NCI-H2171 treated with DMSO at 0.1 percent for 48 hours (cell line): ENCODE measurements at regions not wholly inside any gene's neighbourhood (a gene's known extent, or its start where the extent isn't known, plus 50 kb on each side); places are given as distances from the start of the nearest gene placed in this dataset.

Experiments
- DNase-seq: peaks from one replicate; lab custom pipeline; 2025; lab: John Stamatoyannopoulos, UW

DNA sequence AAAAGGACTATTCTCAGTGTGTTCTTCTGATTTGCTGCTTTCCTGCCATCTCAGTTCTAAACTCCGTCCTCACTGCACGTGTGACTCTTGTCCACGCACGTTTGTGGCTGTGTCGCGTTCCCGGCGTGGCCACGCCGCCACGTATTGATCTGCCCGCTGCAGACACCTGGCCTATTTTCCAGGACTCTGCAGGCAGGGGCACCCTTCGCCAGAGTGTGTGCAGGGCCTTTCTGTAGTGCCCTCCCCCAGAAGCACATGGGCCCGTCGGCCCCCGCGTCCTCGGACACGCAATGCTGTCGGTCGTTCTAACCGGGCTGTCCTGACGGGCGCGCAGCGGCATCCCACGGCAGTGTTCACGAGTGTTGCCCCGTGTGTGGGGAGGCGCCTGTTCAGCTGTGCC lies 87.6 kb downstream of the YTHDF1 start:
- no peak for DNase-seq

DNA sequence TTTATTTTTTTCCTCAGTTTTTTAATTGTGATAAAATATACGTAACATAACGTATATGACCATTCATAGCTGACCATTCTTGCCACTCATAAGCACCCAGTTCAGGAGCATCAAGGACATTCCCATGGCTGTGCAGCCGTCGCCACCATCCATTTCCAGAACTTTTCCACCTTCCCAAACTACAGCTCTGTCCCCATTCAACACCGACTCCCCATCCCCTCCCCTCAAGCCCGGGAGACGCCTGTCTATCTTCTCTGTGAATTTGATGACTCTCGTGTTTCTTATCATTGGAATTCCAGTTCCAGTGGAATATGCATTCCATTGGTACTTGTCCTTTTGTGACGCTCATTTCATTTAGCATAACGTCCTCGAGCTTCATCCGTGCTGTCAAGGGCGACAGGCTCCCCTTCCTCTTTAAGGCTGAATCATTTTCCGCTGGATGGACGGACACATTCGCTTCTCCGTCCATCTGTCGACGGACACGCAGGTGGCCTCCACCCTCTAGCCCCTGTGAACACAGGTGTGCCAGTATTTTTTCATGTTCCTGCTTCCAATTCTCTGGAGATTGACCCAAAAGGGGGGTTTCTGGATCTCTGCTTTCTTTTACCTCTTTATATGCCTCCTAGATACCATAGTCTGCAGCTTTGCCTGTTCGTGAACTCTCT lies 88.1 kb downstream of the YTHDF1 start:
- DNase-seq = peak; percentile 4

DNA sequence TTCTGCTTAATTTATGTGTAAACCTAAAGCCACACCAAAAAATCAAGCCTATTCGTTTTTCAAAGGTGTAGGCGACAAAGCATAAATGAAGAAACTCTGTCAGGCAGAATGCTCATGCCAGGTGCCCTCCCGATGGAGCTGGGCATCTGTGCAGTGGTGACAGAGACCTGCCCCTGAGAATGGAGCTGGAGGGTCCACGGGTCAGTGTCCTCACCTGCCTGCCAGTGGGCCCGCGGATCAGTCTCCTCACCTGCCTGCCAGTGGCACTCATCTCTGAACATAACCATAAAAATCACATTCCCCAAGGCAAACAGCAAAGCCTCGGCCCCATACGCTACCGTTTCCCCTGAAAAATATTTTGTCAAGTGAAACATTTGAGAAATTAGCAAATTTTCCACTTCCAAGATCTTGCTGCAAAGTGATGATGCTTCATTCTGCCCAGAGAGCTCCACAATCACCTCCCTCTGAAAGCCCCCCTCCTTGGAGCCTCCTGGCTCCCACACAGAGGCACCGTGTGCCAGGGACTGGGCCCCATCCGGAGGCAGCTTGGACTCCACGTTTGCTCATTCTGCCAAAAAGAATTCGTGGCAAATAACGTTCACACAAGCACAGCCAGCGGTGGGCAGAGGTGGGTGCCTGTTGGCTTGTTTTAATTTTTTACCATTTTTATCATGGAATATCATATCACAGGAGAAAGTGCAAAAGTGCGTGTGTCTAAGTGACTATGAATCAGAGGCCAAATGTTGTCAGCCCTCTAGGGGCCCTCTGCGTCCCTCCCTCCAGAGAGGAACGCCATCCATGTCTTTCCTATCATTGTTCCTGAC lies 88.8 kb downstream of the YTHDF1 start:
- DNase-seq = no peak

DNA sequence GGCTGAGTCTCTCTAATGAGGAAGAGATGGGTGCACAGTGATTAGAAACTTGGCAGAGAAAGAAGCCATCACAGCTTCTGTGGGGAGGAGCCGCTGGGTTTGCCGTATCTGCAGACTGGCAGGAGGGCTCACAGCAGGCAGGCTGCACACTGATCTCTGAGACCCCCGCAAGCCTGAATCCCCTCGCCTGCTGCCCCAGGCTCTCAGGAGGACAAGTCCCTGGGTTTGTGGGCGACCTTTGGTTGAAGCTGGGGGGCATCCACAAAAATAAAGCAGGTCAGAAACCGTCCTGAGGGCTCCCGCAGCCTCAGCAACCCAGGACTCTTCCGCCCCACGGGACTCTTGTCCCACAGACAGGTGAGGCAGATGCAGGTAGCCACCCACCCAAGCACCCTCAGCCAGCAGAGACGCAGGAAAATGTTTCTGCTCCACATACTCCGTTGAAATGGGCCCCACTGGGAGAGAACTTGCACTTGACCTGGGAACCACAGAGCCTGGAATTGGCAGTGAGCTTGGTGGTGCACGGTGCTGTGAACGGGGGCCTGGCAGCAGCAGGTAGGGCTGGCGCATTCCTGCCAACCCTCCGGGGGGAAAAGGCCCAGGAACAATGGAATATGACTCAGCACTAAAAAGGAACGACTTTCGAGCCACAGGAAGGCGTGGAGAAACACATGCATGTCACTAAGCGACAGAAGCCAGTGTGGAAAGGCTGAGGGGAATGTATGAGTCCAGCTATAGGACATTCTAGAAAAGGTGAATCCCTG lies 89.9 kb downstream of the YTHDF1 start:
- no peak for DNase-seq

DNA sequence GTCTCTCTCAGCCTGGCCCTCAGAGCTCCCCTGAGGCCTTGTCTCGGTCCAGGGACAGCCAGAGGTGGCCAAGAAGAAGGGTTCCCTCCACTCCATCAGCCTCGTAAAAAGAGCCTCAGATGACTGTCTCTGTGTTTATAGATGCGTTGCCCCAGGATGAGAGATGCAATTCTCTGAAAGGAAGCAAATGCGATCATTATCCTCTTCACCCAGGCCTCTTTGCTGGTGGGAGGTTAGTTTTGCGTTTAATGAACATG lies 90.4 kb downstream of the YTHDF1 start:
- no peak for DNase-seq

DNA sequence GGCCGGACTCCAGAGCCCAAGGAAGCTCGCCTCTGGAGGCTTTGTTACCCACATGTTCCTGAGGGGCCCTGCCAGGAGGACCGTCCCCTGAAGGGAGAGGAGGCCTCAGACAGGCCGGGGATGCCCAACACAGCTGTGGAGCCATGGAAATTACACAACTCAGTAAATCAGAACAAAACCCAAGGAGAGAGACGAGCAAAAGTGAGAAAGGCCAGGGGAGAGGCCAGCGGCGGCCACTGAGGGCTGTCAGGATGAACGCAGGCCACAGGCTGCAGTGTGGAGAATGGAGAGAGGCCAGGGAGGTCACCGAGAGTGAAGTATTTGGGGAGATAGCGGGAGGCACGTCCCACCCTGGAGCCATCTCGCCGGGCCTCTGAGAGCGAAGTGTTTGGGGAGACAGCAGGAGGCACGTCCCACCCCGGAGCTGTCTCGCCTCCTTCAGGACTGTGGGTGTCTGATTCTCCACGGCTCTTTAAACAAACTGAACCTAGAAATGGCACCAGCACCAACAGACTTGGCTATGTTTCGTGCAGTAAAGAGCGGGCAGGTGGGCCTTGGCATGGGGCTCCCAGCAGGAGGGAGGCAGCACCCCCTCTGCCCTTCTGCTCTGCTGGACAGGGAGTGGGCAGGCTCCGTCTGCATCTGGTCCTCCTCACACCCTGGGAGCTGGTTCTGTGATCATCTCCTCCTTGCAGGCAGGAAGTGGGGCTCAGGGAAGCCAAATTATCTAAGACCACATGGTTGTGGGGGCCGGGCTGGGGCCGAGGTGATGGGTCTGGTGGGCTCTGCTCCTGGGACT lies 91.0 kb downstream of the YTHDF1 start:
- no peak for DNase-seq

DNA sequence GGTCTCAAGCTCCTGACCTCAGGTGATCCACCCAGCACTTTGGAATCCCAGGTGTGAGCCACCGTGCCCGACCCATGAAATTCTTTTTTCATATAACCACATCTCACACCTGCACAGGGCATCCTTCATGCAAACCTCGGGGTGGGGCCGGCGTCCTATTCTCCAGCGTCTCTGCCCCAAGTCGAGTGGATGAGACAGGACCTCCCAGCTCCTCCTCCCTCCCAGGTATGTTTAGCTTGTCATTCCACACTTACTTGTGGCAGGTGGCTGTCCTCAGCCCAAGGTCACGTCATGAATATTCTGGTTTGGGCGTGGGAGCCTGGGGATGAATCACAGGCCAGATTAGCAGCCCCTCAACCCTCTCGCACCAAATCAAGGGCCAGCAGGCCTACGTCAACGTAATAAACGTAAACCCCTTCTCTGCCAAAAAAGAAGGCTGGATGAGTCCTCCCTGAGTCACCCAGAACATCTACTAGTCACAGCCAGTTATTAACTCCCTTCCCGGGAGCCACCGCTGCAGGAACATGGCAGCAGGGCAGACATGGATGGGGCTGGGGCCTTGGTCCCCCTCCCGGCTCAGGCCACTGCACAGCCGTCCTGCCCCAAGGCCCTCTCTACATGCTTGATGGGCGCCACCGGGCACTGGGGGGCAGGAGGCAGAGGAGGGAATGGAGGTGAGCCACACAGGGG lies 91.7 kb downstream of the YTHDF1 start:
- no peak for DNase-seq

DNA sequence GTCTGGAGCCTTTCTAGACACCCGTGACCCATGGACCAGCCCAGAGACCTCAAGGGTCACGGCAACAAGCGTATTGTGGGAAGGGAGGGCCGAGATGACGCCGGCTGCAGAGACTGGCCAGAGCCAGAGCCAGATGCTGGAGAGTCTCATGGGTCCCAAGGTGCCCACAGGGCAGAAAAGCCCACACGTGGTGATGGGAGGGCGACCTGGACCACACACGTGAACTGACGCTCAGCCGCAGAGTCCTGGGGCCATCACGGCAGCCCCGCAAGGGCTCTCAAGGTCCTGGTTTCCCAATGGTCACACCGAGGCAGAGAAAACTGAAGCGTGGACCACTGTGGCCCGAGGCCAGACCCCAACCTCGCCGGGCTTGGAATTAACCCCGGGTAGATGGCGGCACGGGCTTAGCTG lies 92.6 kb downstream of the YTHDF1 start:
- no peak for DNase-seq

DNA sequence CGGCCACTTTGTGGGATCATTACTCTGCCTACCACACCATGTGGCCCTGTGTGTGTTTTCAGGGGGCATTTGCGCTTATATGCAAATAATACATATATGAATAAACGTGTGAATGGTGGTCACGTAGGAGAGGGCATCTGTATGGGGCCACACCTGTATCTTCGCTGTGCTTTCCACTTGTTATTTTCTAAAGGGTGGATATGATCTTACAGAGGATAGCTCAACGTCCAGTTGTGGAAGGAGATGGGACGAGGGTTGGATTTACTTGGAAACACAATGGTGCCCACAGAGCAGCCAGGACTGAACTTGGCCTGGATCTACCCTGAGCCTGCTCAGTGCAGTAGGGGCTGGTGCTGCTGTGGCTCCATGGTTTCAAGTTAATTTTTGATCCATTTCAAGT lies 93.3 kb downstream of the YTHDF1 start:
- DNase-seq = no peak

DNA sequence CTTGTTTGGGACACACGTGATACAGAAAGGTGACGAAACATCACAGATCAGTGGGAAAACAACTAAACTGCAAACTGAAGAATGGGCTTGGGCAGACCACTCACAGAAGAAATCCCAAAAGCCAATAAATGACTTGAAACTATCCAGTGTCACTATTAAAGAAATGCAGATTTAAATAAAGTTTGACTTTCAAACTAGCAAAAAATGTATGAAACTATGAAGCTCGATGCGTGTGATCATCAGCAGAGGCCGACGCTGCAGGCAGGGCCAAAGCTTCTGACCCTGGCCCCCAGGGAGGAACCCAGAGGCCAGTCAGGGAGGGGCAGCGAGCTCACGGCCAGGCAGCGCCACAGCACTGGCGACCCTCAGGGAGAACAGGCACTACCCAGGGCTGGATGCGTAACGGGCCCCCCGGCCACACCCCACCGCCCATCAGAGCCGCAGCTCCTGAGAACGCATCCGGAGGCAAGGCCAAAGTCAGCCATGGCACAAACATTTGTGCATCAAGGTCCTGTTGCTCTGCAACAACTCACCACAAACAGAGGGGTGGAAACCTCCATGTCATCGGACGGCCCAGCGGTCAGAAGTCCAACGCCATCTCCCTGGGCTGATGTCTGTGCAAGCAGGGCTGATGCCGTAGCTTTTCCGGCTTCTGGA lies 94.1 kb downstream of the YTHDF1 start:
- no peak for DNase-seq

DNA sequence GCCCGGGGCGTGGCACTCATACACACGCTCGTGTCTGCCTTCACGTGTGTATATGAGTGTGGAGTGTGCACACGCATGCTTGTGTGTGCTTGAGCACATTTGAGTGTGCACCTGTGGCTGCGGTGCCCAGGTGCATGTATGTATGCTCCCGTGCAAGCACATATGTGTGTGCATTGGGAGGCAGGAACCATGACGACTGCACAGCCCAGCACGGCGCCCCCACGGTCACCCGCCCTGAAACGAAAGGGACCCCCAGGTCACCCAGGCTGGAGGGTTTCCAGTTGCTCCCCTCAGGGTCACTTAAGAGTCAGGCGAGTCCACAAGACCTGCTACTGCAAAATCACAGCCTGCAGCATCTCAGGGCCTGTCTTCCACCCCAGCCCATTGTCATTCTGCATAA lies 94.7 kb downstream of the YTHDF1 start:
- no peak for DNase-seq

DNA sequence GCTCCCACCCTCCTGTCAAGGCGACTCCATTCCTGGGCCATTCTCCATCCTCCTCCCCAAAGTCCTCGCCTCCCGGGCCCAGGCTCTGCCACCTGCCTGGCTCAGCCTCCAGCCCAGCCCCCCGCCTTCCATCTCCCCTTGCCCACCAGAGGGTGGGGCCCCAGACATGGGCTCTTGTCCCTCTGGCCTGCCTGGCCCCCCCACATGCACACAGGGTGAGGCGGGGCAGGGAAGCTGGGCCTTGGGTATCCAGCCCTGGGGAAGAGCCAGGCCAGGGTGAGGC lies 95.2 kb downstream of the YTHDF1 start:
- no peak for DNase-seq

DNA sequence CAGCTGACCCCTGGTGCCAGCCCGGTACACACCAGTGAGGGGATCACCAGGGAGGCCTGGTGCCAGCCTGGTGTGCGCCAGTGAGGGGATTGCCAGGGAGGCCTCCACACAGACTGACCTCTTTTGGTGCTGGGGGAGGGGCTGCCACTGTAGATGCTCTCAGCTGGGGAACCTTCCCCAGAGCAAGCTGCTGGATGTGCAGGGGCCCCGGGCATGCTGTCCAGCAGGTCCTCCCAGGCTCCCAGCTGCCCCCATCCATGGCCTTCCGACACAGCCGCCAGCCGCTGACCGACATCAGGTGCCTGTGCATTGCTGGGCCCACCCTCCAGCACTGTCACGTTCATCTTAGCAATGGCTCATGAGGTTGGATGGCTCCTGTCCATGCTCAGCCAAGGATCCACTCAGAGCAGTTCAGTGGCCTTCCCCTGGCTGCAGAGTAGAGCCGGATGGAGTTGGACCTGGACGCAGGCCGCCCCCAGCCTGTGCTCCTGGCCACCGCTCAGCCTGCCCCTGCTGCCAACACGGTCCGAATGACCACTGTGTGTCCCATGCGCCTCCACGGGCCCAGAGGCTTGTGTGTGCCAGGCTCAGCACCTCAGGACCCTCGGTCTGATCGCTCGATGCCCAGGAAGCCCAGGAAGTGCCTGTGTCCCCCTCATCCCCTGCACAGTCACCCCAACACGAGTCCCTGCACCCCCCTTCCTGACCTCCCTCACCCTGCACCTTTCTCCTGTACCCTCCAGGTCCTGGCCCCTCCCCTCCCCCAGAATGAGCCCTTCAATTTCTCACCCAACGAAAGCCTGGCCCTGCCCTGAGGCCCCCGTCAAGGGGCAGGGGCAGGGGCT lies 95.7 kb downstream of the YTHDF1 start:
- DNase-seq = no peak

DNA sequence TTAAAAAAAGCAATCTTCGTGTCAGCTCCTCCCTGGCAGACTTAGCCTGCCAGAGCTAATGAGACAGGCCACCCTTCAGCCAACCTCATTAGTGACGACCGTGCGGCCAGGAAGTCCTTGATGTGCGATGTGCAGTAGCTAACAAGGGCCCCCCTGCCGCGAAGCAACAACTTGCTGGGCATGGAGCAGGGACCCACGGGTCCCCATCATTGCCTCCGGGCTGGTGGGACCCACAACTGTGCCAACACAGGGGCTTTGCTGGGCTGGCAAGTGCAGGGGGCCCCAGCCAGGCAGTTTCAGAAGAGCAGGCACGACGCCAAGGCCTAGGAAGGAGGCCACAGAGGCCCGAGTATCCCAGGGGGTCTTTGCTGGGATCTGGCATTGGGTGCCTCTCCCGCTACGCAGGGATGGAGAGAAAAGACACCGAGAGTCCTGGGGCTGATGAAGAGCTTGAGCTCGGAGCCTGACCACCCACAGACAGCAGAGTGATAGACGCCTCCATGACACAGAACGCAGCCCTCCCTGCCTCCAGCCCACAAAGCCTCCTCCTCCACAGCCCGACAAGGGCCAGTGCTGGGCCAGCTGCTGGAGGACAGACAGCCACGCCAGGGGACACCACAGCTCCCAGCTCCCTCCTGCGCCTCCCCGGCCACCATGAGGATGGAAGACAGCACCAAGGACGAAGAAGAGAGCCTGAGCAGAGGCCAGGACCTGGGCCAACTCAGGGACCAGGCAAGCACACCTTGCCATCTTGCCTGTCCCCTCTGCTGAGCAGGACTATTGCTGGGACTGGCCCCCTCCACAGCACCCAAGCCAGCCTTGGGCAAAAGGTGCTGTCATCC lies 96.6 kb downstream of the YTHDF1 start:
- no peak for DNase-seq

DNA sequence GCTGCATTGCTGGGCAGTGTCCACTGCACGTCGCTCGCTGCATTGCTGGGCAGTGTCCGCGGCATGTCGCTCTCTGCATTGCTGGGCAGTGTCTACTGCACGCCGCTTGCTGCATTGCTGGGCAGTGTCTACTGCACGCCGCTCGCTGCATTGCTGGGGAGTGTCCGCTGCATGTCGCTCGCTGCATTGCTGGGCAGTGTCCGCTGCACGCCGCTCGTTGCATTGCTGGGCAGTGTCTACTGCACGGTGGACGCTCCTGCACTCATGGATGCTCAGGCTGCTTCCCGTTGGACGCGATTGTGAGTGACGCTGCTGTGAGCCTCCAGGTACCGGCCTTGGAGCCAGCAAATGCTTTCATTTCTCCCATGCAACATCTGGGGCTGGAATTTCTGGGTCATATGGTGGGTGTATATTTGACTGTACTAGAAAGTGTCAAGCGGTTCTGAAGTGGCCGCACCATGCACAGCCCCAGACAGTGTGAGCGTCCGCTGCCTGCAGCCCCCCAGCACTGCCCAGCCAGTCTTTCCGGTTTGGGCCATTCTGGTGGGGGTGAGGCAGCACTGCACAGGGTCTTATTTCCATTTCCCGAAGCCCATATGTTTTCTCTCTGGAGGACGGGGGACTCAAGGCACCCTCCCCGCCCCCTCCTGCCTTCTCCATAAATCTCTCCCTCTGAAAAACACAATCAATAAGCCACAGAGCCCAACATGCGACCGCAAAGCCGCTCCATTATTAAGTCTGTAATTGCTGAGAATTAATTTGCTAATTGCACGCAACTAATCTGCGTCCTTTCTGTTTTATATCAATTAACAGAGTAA lies 97.4 kb downstream of the YTHDF1 start:
- DNase-seq = no peak

DNA sequence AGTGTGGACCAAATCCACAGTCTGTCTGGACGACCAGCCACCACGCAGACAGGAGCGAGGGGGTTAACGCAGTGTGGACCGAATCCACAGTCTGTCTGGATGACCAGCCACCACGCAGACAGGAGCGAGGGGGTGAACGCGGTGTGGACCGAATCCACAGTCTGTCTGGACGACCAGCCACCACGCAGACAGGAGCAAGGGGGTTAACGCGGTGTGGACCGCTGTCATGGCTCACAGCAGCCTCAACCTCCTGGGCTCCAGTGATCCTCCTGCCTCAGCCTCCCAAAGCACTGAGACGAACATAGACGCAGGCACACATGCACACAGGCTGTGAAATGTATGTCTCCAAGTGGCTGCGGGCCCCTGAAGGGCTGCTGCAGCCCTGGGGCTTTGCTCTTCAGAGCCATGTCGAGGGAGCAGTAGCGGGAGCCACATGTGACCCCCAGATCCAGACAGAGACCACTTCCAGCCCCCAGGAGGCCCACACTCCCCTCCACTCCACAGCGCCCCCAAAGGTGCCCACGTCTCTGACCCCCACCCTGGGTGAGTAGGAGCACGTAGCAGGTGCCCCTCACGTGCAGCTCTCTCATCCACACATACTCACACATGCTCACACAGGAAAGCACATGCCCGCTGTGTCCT lies 98.1 kb downstream of the YTHDF1 start:
- no peak for DNase-seq

DNA sequence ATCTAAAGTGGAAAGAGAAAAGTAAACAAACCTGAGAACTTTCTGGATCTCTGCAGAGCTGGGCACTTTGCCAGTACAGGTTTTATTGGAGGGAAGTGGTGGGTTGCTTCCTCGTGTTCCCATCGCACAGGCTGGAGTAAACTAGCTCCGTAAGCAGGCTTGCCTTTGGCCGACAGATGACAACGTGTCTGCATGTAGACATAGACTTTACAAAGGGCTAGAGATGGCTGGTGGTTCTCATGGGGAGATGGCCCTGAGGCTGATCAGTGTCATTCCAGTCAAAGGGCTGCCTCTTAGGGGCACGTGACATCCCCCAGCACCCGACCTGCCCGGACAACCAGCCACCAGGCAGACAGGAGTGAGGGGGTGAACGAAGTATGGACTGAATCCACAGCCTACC lies 98.8 kb downstream of the YTHDF1 start:
- peak; percentile 45 for DNase-seq

DNA sequence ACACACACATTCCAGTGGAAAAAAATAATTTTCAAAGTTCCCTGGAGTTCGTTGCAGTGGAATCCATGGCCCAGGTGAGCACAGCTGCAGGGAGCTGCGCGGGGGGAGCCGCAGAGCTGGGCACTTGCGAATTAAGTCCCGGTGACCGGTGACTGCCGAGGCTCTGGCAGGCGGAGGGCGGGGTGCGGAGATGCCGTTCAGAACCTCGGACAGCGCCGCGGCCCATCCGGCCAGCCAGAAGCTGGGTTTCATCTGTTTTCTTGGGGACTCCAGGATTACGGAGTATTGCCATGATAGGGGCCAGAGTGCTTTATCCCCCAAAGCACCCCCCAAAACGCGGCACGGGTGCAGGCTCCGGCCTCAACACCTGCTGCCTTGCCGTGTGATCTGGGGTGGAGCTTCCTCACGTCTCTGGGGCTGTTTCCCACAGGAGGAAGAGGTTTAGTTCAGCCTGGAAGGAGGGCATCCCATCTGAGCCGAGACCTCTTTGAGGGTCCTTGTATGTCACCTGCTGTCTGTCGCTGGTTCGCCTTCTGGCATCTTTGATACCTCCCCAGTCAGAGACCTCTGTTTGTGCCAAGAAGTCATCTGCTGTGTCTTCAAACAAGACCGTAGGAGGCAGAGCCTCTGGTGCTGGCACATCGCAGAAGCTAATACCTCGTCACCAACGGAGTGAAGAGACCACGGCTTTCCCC lies 99.4 kb downstream of the YTHDF1 start:
- DNase-seq = peak; percentile 45
